ENCODE measurements at regions not wholly inside any gene's neighbourhood (a gene's known extent, or its start where the extent isn't known, plus 50 kb on each side); places are given as distances from the start of the nearest gene placed in this dataset.

DNA sequence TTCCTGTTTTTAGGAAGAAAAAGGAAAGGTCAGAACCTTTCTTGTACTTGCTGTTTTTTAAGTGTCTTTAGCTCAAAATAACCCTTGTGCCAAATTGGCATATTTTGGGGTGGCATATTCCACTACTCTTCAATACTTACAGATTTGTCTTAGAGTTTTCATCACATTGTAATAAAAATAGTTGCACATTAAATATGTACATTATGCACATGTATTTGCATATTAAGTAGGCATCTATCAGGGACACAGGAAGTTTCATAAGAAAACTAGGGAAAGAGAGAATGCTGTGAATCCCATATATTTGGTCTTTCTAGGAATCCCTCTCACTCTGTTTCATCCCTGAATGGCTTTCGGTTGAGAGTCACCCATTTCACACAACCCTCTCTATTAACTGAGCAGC is 139.6 kb downstream of the LARP7 start:
- TF ChIP-seq, protein P1, sequence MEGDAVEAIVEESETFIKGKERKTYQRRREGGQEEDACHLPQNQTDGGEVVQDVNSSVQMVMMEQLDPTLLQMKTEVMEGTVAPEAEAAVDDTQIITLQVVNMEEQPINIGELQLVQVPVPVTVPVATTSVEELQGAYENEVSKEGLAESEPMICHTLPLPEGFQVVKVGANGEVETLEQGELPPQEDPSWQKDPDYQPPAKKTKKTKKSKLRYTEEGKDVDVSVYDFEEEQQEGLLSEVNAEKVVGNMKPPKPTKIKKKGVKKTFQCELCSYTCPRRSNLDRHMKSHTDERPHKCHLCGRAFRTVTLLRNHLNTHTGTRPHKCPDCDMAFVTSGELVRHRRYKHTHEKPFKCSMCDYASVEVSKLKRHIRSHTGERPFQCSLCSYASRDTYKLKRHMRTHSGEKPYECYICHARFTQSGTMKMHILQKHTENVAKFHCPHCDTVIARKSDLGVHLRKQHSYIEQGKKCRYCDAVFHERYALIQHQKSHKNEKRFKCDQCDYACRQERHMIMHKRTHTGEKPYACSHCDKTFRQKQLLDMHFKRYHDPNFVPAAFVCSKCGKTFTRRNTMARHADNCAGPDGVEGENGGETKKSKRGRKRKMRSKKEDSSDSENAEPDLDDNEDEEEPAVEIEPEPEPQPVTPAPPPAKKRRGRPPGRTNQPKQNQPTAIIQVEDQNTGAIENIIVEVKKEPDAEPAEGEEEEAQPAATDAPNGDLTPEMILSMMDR (conservative IDR thresholded peaks at IDR 0.05 in 1 of 2, IDR thresholded peaks at IDR 0.05 in 1 of 2; ENCODE audit: extremely low read depth in 1 of 2, insufficient read depth in 1 of 2, low read depth in 1 of 2, low read length in 2 of 2): no peak
- no peak for TF ChIP-seq EZH2 (IDR thresholded peaks at IDR 0.05; ENCODE audit: borderline replicate concordance, low read length)
